ENCODE measurements at regions not wholly inside any gene's neighbourhood (a gene's known extent, or its start where the extent isn't known, plus 50 kb on each side); places are given as distances from the start of the nearest gene placed in this dataset.

- no peak for DNase-seq (ENCODE audit: low read depth, low spot score)
These were observed 94.6 kb downstream of the ZPLD1 start for GRCh38 chr3:102529452-102529851.

- no peak for DNase-seq (ENCODE audit: low read depth, low spot score)
These were observed 95.8 kb downstream of the ZPLD1 start for GRCh38 chr3:102530415-102531181.

GRCh38 chr3:102531686-102532085, 96.9 kb downstream of the ZPLD1 start:
- DNase-seq (ENCODE audit: low read depth, low spot score), result no peak

- no peak for DNase-seq (ENCODE audit: low read depth, low spot score)
These were observed 98.1 kb downstream of the ZPLD1 start for GRCh38 chr3:102532901-102533300.

- DNase-seq (ENCODE audit: low read depth, low spot score), result no peak
These were observed 99.0 kb downstream of the ZPLD1 start for GRCh38 chr3:102533784-102534183.

- no peak for DNase-seq (ENCODE audit: low read depth, low spot score)
These were observed 101.6 kb downstream of the ZPLD1 start for GRCh38 chr3:102536456-102536855.

GRCh38 chr3:102537123-102537522, 102.3 kb downstream of the ZPLD1 start:
- no peak for DNase-seq (ENCODE audit: low read depth, low spot score)

- DNase-seq (ENCODE audit: low read depth, low spot score), result no peak
These were observed 109.9 kb downstream of the ZPLD1 start for GRCh38 chr3:102544741-102545140.

- DNase-seq (ENCODE audit: low read depth, low spot score), result no peak
These were observed 110.5 kb downstream of the ZPLD1 start for GRCh38 chr3:102545276-102545675.

- no peak for DNase-seq (ENCODE audit: low read depth, low spot score)
These were observed 119.1 kb downstream of the ZPLD1 start for GRCh38 chr3:102553876-102554275.

- no peak for DNase-seq (ENCODE audit: low read depth, low spot score)
These were observed 135.7 kb downstream of the ZPLD1 start for GRCh38 chr3:102570511-102570910.

GRCh38 chr3:102571006-102571405, 136.2 kb downstream of the ZPLD1 start:
- DNase-seq (ENCODE audit: low read depth, low spot score), result no peak

GRCh38 chr3:102571720-102572384, 137.0 kb downstream of the ZPLD1 start:
- DNase-seq (ENCODE audit: low read depth, low spot score), result no peak

GRCh38 chr3:102573483-102574028, 138.7 kb downstream of the ZPLD1 start:
- DNase-seq (ENCODE audit: low read depth, low spot score), result no peak

GRCh38 chr3:102574355-102574754, 139.5 kb downstream of the ZPLD1 start:
- DNase-seq (ENCODE audit: low read depth, low spot score), result no peak

- no peak for DNase-seq (ENCODE audit: low read depth, low spot score)
These were observed 141.8 kb downstream of the ZPLD1 start for GRCh38 chr3:102576651-102577050.

GRCh38 chr3:102577082-102577789, 142.4 kb downstream of the ZPLD1 start:
- no peak for DNase-seq (ENCODE audit: low read depth, low spot score)

GRCh38 chr3:102580760-102581159, 145.9 kb downstream of the ZPLD1 start:
- no peak for DNase-seq (ENCODE audit: low read depth, low spot score)

- DNase-seq (ENCODE audit: low read depth, low spot score), result no peak
These were observed 151.7 kb downstream of the ZPLD1 start for GRCh38 chr3:102586485-102586884.

- DNase-seq (ENCODE audit: low read depth, low spot score), result no peak
These were observed 159.2 kb downstream of the ZPLD1 start for GRCh38 chr3:102593812-102594602.

- DNase-seq (ENCODE audit: low read depth, low spot score), result no peak
These were observed 160.2 kb downstream of the ZPLD1 start for GRCh38 chr3:102595057-102595456.
